ENCODE measurements at regions not wholly inside any gene's neighbourhood (a gene's known extent, or its start where the extent isn't known, plus 50 kb on each side); places are given as distances from the start of the nearest gene placed in this dataset.
"Not testable (repeated sequence)": the region's sequence is repeated elsewhere in the genome, so short reads cannot be mapped to it uniquely, and the experiment has no call there.

DNA sequence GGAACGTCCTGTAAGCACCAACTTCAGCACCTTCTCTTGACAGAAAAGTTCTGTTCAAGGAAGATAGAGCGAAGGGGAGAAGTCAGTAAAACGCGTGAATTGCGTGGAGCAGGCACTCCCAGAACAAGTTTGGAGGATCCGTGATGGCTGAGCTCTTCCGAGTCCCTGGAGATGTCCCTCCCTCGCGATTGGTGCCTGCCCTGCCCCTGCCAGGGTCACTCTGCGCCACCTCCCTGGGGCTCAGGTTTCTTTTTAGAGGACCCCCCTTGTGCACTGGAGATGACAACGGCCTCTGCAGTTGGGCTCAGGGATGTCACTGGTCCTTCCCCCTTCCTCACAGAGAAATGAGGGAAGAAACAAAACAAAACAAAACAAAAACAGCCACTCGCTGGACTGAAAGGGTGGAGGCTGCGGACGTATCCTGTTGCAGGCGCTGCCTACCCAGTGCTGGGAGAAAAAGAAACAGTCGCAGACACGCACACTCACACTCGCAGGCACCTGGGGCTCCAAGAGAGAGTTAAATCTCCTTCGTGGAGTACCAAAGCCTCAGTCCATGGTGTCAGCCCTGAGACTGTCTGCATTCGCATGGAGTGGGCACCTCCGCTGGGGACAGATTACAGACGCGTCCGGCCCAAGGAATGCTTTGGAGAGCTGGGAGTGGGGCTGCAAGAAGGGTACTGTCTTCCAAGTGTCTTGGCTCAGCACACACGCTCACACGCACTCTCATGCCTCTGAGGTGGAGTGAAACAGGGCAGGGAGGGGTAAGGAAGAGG, 512.7 kb downstream of the SLCO4C1 start:
- no peak for DNase-seq (ENCODE audit: low read depth in 4 of 4, low spot score in 1 of 4)

DNA sequence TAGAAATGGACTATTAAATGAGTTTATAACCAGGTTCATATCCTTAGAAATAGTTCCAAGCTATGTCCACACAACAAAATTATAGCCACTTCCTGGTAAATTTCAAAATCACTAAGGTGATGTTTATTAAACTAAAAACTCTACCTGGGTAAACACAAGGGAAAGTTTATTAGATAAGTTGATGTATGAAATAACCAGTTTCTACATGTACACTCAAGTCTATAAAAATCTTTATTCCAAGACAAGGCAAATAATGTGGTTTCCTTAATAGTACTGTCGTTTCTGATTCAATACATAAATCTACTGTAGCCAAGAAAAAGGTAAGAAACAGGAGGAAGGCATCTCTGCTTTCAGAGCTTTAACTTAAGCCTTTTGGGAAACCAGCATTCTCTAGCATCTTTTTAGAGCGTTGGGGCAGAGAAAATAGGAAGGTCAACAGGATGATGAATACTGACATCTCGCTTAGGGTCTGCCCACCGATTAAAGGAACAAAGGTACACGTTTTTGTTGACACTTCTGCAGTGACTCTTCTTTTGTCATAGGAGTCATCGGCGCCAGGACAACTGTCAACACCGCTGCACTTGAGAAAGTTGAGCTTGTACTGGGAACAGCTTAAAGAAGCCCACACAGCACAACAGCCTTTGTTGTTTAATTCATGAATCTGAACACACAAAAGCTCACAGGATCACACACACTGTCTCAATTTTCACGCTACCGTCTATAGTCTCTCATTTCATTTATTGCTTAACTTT, 513.6 kb downstream of the SLCO4C1 start:
- no peak for DNase-seq (ENCODE audit: low read depth in 4 of 4, low spot score in 1 of 4)

DNA sequence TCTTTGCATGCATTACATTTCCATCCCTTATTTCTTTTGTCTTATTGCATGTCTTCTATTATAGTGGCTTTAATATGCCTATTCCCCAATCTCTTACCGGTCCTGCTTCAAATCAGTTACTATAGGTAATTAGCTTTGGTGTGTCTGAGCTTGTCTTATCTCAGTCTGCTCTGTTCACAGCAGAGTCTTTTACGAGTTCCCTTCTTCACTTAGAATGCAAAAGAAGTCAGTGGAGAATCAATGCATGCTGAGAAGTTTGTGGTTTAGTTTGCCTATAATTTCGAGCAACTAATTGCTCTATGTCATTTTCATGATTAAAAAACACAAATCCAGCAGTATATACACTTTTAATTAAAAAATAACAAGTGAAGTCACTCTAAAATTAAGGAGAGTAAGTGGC, 545.0 kb downstream of the SLCO4C1 start:
- no peak for DNase-seq (ENCODE audit: low read depth in 4 of 4, low spot score in 1 of 4)

DNA sequence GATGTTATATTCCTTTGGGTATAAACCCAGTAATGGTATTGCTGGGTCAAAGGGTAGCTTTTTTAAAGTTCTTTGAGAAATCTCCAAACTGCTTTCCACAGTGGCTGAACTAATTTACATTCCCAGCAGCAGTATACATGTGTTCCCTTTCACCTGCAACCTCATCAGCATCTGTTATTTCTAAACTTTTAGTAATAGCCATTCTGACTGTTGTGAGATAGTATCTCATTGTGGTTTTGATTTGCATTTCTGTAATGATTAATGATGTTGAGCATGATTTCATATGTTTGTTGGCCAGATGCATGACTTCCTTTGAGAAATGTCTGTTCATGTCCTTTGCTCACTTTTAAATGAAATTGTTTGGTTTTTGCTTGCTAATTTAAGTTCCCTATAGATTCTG, 553.1 kb downstream of the SLCO4C1 start:
- not testable (repeated sequence) for DNase-seq (ENCODE audit: low read depth in 4 of 4, low spot score in 1 of 4)

DNA sequence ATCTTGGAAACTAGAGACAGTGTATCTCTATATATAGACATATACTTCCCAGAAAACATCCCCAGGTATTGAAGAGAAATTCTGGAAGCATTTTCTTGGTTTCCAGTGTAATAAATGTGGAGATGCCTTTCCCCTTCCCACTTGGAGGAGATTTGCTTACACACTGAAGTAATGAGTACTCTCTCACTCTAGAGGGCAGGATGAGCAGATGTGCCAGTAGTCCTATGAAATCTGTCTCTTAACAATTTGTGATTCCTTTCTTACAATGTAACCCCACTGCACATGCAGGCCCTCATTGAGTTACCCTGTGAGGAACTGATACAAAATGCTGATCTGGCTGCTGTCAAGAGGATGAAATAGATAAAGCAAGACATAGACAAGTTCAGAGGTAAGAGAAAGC, 567.2 kb downstream of the SLCO4C1 start:
- no peak for DNase-seq (ENCODE audit: low read depth in 4 of 4, low spot score in 1 of 4)

DNA sequence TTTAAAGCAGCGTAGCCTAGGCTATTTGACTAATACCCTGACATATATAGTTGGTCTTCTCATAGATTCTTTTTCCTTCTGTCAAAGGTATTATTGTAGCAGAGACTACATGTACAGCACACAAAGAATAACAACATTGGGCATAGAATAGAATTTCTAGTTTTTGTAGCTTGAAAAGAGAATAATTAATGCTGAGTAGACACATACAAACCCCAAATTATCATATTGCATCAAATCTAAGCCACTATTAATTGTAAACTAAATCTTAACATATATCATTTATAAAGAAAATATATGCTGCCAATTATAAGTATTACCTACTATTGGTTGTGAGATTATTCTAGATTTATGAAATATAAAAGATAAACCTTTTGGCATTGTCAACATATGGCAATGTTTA, 574.5 kb downstream of the SLCO4C1 start:
- DNase-seq (ENCODE audit: low read depth in 4 of 4, low spot score in 1 of 4) = no peak

DNA sequence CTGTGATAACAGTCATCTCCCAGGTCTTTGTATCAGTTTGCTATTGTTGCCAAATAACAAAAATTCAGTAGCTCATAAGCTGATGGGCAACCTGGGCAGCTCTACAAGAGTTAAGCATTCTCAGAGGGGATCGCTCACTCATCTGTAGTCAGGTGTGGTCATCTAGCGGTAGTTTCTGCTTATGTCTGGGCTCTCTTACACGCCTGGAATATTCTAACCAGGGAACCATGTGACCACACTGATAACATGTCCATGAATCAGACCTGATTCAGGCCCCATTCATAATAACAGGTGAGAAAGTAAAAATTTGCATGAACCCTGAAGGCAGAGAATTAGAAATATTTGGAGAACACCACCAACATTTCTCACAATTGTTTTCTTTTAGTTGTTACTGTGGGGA, 576.1 kb downstream of the SLCO4C1 start:
- no peak for DNase-seq (ENCODE audit: low read depth in 4 of 4, low spot score in 1 of 4)

DNA sequence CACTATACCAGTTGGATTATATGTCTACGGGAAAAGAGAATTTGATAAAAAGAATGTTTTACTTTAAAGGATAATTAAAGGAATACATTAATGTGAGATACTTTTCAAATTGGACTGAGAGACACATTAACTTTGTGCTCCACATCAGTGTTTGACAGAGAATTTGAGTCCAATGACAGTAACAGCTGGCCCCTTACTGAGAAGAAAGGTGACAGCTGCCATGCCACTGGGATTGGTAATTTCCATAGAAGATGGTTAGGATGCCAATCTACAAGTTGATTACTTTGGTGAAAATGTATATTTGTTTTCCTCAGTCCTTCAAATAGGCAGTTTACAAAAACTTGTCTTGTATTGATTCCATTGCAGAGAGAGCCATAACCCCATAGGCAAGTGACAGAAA, 578.4 kb downstream of the SLCO4C1 start:
- DNase-seq (ENCODE audit: low read depth in 4 of 4, low spot score in 1 of 4) = no peak

DNA sequence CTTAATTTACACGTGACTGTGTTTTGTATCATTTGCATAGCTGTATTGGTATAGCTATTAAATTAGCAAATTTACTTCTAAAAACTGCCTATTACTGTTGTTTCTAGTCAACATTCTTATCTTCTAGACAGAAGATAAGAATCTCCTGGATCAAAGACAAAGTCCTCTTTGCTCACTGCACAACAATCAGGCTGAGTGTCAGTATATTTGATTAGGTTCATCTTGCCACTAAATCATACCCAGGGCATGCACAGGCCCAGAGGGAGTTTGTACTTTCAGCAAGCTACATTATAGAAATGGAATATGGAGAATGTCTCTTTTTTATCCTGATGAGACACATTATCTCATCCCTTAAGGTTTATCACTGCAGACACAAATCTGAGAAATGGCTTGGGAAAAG, 579.1 kb downstream of the SLCO4C1 start:
- no peak for DNase-seq (ENCODE audit: low read depth in 4 of 4, low spot score in 1 of 4)

DNA sequence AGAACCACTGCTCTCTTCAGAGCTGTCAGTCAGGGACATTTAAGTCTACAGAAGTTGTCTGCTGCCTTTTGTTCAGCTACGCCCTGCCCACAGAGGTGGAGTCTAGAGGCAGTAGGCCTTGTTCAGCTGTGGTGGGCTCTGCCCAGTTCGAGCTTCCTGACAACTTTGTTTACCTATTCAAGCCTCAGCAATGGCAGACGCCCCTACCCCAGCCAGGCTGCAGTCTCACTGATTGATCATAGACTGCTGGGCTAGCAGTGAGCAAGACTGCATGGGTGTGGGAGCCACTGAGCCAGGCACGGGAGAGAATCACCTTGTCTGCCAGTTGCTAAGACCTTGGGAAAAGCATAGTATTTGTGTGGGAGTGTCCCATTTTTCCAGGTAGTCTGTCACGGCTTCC, 580.3 kb downstream of the SLCO4C1 start:
- not testable (repeated sequence) for DNase-seq (ENCODE audit: low read depth in 4 of 4, low spot score in 1 of 4)

DNA sequence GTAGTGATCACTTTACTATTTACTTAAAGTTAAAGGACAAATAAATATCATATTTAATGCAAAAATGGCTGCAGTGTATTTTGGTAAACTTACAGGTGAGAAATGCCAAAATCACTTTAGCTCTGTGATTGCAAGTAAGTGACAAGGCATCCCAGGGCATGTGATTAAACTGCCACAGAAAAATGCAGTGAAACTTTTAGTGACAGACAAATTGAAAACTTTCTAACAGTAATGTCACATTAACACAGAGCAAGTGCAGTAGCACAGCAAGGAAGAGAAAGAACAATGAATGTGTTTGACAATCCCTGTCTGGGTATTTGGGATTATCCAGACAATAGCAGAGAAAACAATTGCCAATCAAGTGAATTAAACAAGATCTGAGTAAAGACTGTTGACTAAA, 606.8 kb downstream of the SLCO4C1 start:
- no peak for DNase-seq (ENCODE audit: low read depth in 4 of 4, low spot score in 1 of 4)

DNA sequence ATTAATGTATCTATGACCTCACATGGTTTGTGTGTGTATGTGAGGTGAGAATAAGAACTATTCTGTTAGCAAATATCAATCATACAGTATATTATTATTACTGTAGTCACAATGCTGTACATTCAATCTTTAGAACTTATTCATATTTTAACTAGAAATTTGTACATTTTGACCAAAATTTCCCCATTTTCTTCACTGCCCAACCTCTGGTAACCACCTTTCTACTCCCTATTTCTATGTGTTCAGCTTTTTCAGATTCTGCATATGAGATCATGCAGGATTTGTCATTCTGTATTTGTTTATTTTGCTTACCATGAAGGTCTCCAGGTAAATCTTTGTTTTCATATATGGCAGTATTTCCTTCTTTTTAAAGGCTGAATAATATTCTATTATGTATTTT, 607.9 kb downstream of the SLCO4C1 start:
- no peak for DNase-seq (ENCODE audit: low read depth in 4 of 4, low spot score in 1 of 4)

DNA sequence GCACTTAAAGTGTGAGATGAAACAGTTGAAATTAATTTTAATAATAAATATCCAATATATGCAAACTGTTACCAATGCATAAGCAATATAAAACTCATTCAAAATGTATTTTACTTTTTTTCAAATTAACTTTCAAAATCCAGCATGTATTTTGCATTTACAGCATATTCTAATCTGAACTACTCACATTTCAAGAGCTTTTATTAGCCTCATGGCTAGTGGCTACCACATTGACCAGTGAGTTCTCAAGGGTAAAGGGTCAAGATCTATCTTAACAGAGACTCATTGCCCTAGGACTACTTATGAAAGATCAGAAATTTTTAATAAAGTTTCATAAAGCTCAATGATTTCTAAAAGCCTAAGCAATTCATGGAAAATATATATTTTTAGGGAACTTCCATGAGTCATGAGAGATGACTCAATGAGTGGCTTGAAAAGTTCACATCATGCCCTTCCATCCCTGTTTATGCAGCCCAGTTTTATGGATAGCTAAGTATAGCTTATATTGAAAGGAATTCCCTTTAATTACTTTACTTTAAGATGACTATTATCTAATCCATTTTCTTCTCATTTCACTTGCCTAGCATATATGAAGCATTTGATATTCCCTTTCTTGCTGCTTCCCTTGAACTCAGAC, 608.6 kb downstream of the SLCO4C1 start:
- DNase-seq (ENCODE audit: low read depth in 4 of 4, low spot score in 1 of 4) = no peak

DNA sequence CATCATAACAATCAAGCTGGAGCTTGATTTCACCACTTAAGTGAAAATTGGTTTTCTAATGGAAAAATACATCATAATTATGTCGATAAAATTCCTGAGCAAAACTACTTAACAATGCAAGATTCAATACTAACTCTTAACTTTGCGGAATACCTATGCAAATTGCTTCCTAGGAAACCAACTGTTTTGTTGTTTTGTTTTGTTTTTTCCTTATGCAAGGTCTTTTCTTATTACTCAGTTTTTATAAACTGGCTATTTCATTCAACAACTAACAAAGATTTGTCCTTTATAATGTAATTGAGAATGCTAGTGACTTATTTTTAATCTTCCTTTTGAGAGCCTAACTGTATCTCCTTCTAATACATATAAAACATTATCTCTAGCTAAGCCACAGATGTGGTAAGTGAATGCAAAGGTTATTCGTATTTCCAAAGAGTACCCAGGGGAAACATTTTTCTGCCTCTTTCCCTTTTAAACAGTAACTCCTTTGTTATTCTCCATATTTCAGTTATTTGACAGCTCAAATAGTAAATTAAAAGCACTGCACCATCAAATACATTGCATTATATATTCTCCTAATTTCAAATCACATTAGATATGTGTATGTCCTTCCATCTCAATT, 609.4 kb downstream of the SLCO4C1 start:
- DNase-seq (ENCODE audit: low read depth in 4 of 4, low spot score in 1 of 4) = no peak

DNA sequence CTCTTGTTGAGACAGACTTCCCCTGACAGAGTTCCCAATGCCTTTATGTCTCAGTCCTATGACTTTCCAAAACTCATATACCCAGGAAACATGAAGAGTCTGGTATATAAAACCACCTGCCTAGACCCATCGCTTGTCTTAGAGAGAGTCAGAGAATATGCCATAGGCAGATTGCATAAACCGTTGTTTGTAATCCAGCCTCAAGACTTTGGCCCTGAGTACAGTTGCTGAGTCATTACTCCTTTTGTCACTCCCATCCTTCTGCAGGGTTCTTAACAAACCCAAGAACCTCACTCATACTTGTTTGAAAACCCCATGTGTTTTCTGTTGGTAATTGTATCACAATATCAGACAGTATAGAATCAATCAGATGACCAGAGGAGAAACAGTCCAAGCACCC, 616.3 kb downstream of the SLCO4C1 start:
- DNase-seq (ENCODE audit: low read depth in 4 of 4, low spot score in 1 of 4) = no peak

DNA sequence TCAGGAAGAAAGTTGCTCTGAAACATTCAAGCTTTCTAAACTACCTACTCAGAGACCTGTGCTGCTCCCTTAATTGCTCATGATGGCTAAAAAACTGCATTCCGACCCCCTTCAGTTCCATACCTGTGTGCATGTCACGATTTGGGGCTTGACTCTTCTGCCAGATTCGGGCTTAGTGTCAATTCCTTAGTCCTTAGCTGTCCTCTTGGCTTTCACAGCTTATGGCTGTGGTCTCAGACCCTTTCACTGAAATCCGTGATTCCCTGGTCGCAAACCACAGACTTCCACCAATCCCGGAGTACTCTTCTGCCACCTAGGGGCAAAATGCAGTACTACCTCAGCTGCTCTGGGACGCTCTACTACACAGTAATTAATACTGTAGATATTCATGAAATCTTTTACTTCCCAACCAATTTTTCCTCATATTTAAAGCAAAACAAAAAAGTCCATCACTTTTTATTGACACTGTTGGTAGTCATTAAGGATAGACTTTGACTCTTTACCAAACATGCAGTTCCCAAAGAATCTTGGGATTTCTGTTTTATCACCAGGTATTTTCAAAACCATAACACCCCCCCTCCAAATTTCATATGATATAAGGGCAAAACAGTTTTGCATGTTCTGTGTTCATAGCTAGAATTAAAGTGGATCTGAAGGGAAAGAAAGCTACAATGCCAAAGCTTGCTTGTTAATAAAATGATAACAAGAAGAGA, 617.4 kb downstream of the SLCO4C1 start:
- peak in 3 of 4 experiments; percentile 7 to 13 (median 12) for DNase-seq (ENCODE audit: low read depth in 4 of 4, low spot score in 1 of 4)

DNA sequence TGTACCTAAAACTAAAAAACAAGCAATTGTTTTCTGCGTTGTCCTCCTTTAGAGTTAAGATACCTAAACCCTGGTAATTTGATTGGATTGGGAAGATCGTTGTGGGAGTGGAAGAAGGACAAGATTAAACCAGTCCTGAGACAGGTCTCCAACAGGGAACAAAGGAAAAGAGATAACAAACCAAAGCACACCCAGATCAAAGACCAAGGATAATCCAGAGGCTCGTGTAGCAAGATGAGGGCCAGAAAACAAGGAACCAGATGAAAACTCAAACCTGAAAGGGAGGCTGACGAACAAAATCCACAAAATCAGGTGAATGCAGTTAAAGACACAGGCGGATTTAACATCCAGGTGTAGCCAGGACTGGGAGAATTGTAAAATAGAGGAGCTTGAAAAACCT, 618.1 kb downstream of the SLCO4C1 start:
- no peak for DNase-seq (ENCODE audit: low read depth in 4 of 4, low spot score in 1 of 4)

DNA sequence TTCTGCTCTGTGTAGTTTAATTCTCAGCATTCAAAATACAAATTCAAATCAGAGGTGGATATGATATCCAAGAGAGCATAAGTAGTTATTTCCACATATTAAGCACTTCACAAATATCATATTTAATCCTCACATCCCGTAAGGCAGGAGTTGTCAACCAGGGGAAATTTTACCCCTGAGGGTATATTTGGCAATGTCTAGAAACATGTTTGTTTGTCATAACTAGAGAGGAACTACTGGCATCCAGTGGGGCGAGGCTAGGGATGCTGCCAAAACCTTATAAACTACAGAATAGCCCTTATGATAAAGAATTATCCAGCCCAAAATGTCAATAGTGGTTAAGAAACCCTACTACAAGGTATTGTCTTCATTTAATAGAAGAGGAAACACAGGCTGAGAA, 619.4 kb downstream of the SLCO4C1 start:
- no peak for DNase-seq (ENCODE audit: low read depth in 4 of 4, low spot score in 1 of 4)

DNA sequence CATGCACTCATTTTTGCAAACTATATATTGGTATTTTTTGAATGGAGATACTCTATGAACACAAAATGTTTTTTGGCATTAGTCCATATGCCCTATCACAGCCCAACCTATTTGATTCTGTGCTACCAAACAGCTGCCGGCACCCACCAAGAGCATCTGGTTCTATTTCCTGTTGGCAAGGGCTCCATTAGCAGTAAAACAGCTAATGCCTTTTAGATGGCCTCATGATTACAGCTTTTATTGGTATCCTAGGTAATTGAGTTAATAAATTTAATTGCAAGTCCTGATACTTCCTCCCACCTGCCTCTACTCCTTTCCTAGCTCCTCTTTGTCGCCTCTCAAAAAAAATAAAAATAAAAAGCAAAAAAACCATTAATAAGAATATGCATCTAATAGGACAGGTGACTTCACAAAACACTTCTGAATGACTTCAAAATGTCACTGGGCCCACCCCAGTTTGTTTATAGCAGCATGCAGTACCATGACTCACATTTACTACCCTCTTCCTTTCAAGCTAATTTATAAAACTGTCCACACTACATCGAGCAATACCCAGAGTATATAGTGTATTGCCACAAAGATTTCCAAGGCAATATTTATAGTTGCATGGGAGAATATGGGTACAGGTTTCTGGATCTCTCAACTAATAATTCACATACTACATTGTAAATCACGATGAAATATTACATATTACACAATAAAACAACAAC, 620.4 kb downstream of the SLCO4C1 start:
- DNase-seq (ENCODE audit: low read depth in 4 of 4, low spot score in 1 of 4) = no peak

DNA sequence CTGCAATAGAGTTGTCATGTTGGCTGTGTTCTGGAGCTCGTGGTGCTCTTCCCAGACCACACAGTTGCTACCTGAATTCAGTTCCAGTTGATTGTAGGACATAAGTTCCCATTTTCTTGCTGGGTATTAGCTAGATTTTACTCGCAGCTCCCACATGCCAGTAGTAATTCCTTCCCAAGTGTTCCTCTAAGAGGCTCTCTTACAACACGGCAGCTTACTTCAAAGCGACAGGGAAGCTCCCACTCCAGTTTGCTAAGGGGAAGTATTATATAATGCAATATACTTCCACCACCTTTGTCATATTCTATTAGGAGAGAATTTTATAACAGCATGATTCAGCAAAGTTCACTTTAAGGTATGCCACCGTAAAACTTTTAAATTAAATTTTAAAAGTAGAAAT, 623.0 kb downstream of the SLCO4C1 start:
- no peak for DNase-seq (ENCODE audit: low read depth in 4 of 4, low spot score in 1 of 4)
